HL-60 (cell line): ENCODE measurements at regions not wholly inside any gene's neighbourhood (a gene's known extent, or its start where the extent isn't known, plus 50 kb on each side); places are given as distances from the start of the nearest gene placed in this dataset.

Experiments
- GABPA ChIP-seq: IDR thresholded peaks from 2 replicates; pipeline ENCODE4 v1.6.1; 2012; ENCODE audit warnings: low read depth
- TF ChIP-seq, protein P1 (sequence below): IDR thresholded peaks from one replicate; pipeline ENCODE4 v1.5.1; 2011; ENCODE audit warnings: low read length, control low read depth, inconsistent platforms; ENCODE audit not compliant: insufficient read depth

DNA sequence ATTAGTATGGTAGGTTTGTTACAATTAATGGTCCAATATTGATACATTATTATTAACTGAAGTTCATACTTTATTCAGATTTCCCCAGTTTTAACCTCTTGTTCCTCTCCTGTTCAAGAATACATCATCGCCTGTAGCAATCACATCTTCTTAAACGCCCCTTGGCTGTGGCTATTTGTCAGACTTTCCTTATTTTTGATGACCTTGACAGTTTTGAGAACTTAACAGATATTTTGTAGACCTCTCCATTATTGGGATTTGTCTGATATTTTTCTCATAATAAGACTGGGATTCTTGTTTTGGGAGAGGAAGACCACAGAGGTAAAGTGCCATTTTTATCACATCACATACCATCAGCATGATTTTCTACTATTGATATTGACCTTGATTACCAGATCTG is 112.3 kb upstream of the MARCHF11 start:
- TF ChIP-seq, protein P1, sequence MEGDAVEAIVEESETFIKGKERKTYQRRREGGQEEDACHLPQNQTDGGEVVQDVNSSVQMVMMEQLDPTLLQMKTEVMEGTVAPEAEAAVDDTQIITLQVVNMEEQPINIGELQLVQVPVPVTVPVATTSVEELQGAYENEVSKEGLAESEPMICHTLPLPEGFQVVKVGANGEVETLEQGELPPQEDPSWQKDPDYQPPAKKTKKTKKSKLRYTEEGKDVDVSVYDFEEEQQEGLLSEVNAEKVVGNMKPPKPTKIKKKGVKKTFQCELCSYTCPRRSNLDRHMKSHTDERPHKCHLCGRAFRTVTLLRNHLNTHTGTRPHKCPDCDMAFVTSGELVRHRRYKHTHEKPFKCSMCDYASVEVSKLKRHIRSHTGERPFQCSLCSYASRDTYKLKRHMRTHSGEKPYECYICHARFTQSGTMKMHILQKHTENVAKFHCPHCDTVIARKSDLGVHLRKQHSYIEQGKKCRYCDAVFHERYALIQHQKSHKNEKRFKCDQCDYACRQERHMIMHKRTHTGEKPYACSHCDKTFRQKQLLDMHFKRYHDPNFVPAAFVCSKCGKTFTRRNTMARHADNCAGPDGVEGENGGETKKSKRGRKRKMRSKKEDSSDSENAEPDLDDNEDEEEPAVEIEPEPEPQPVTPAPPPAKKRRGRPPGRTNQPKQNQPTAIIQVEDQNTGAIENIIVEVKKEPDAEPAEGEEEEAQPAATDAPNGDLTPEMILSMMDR, result no peak
- no peak for TF ChIP-seq GABPA
